Stimulated activated CD8-positive, alpha-beta memory T cell treated with anti-CD3 and anti-CD28 coated beads, Interleukin-7, amount 100 ng/mL, for 4 hours (primary cell): ENCODE measurements at regions not wholly inside any gene's neighbourhood (a gene's known extent, or its start where the extent isn't known, plus 50 kb on each side); places are given as distances from the start of the nearest gene placed in this dataset.

Source experiments
- DNase-seq, 2 donors: peaks; one replicate each; pipeline ENCODE4 v3.0.0-alpha.2; 2020; ENCODE audit warnings: low read depth in 2 of 2

- no peak for DNase-seq
These were observed 542.1 kb downstream of the TCERG1L start for GRCh38 chr10:130769146-130770017.

DNA sequence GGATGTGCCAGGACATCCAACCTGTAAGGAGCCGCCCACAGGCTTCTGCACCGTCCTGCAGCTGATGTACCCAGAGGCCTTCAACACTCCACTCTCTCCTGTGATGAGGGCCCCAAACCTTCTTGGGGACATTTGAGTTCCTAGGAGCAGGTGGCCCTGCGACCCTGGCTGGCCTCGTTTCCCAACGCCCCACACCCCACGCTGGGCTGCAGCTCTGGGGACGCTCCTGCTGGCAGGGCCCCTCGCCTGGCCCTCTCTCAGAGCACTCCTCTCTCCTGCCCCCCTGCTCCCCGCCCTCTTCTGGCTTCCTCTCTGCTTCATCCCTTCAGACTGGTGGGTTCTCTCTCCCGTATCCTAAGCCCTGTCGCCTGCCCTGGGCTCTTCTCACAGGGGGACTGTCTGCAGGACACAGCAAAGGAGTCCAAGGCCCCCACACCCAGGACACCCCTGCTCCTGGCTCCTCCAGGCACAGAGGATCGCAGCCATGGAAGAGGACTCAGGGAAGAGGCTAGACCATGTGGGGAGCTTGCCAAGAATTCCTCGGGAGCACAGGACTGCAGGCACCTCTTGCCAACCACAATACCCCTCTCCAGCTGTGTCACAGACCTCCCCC is 541.4 kb downstream of the TCERG1L start:
- no peak for DNase-seq

GRCh38 chr10:130771491-130771946 is 540.0 kb downstream of the TCERG1L start:
- no peak for DNase-seq

- no peak for DNase-seq
These were observed 539.5 kb downstream of the TCERG1L start for GRCh38 chr10:130772056-130772455.

- no peak for DNase-seq
These were observed 538.8 kb downstream of the TCERG1L start for GRCh38 chr10:130772676-130773075.

DNA sequence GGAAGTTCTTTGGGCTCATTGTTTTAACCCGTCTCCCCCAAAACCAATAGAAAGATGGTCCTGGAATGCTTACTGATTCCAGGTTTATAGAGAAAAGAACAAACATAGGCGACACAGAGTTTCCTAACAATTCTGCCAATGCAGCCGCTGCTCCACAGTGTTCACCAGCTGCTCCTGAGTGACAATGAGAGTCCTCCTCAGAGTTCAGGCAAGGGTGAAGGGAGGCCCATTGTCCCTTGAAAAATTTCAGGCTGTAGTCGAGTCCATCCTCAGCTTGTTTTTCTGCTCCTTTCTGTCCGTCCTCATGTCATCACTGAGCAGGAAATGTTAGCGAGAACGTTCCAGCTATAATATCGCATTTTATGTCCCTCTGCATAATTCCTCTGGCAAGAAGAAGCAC is 537.6 kb downstream of the TCERG1L start:
- DNase-seq, result no peak

- no peak for DNase-seq
These were observed 536.6 kb downstream of the TCERG1L start for GRCh38 chr10:130774871-130775270.

GRCh38 chr10:130775311-130775710 is 536.2 kb downstream of the TCERG1L start:
- DNase-seq, result no peak

- no peak for DNase-seq
These were observed 534.8 kb downstream of the TCERG1L start for GRCh38 chr10:130776724-130777123.

- DNase-seq, result no peak
These were observed 533.9 kb downstream of the TCERG1L start for GRCh38 chr10:130777507-130778165.

DNA sequence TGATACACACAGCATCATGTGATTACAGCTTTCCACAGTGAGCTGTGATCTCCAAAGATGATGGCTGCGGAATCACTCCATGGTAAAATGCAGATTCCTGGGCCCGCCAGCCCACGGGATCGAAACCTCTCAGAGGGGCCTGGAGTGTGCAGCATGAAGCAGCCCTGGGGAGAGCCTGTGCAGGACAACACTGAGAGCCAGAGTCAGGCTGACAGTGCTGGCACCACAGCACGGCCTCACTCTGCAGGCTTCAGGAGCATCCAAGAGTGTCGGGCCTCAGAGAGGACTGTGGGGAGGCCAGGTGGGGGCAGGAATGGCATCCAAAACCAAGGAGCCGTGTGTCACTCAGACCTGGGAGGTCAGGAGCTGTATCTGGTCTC is 533.4 kb downstream of the TCERG1L start:
- no peak for DNase-seq

DNA sequence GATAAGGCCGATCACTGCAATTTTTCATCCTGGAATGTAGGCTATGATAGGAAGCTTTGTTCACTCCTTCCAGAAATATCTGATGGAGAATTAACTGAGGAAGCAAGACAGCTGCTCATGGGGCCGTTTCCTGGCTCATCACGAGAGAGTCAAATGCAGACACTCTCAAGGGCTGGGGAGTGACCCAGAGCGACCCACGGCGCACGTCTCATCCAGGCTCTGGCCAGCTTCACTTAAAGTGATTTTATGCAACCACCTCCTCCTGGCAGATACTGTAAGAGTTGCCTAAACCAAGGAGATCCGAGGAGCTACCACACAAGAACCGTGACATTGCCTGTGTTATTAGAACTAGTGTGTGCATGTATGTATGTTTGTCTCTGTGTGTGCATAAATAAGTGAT is 530.8 kb downstream of the TCERG1L start:
- no peak for DNase-seq

GRCh38 chr10:130781206-130781605 is 530.3 kb downstream of the TCERG1L start:
- no peak for DNase-seq

GRCh38 chr10:130781623-130782022 is 529.9 kb downstream of the TCERG1L start:
- no peak for DNase-seq

DNA sequence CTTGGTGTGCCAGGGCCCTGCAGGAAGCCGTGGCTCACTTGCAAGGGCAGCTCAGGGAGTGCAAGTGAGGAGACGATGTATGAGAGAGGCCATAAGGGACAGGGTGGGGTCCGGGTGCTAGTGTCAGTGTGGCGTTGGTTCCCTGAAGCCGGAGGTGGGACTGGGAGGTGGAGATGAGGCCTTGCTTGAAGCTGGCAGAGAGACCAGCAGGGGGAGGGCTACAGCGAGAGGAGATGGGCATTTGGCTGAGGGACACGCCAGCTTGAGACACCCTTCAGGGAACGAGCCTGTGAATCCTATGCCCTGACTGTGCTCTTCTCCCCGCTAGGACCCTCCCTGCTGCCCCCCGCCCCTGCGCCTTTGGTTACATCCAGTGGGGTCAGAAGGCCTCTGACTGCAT is 529.1 kb downstream of the TCERG1L start:
- DNase-seq, result no peak

DNA sequence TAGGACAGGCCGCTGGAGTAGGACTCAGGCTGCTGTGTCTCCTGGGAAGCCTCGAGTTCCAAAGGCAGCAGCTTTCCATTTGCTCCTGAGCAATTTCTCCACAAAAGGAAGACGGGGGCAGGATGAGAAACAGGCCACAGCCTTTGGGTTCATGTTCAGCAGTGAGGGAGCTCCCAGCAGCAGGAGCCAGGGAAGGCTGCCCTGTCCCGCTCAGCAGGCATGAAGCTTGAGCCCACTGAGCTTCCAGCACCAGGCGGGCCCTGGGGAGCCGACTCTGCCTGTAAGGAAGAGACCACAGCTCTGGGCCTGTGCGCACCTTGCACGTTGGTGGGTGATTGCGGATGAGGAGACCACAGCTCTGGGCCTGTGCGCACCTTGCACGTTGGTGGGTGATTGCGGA is 527.2 kb downstream of the TCERG1L start:
- no peak for DNase-seq

GRCh38 chr10:130786365-130786966 is 525.1 kb downstream of the TCERG1L start:
- no peak for DNase-seq

- DNase-seq, result no peak
These were observed 524.3 kb downstream of the TCERG1L start for GRCh38 chr10:130787243-130787642.

DNA sequence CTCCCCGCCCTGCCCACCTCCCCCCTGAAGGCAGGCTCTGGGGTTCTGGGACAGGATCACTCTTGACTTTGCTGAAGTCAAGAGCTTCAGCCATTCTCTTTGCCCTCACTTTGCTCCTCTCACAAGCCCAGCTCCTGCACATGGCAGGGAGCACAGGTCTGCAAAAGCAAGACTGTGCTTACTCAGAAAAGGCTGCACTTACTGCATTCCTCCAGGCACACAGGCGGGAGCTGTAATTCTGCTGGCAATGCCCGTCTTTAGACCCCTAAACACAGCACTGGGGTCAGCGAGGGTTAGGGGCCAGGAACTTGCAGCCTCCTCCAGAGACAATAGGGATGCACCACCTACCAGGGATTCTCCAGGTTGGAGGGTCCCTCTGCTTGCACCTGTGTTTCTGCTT is 523.7 kb downstream of the TCERG1L start:
- DNase-seq, result no peak

GRCh38 chr10:130790339-130790738 is 521.2 kb downstream of the TCERG1L start:
- no peak for DNase-seq

DNA sequence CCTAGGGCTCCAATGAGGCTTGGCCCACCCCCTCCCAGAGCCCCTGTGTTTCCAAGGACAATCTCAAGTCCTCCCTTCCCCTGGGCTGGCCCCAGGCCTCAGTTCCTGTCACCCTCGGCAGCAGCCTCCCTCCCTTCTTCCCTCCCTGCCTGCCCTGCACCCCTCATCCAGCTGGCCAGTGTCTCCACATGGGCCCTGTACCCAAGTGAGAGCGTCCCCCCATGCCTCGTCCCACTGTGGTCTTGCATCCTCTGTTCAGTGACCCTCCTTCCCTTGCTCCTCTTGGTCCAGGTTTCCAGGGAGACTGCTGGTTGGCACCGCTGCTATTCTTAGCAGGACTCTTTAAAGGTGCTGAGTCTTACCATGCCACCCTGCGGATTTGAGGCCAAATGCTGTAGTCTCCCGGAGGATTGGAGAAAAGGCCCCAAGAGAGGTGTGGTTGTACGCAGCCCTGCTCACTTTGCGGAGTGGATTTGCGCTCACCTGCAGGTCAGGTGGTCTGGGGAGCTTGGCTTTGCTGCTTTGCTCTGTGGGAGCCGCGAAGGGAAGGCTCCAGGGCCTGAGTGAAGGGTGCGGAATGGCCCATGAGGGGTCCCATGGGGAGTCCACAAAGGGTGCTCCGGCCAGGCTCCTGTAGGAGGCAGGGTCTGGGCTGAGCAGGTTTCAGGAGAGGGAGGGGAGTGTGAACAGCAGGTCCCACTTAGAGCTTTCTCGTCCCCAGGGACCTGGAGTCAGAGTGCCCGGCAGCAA is 519.2 kb downstream of the TCERG1L start:
- DNase-seq, result no peak

GRCh38 chr10:130795819-130796218 is 515.7 kb downstream of the TCERG1L start:
- DNase-seq, result no peak
